ENCODE measurements at regions not wholly inside any gene's neighbourhood (a gene's known extent, or its start where the extent isn't known, plus 50 kb on each side); places are given as distances from the start of the nearest gene placed in this dataset.

- no peak for FAIRE-seq
These were observed 104.5 kb downstream of the NGF start for GRCh38 chr1:115233598-115233997.

DNA sequence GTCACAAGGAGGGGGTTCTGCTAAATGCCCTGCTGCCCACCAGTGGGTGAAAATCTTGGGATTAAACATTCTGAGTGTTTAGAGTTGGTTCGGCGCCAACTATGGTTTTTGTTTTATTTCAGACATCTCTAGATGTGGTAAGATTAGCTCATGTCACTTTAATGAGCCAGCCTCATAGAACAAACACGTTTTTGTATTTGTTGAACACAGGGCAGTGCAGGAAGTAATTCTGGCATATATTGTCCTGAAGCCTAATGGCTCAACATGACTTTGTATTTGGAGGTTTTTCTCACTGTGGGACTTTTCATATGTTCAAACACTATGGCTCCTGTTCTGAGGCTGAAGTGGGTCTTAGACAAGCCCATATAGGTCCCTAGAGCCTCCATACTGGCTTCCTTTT is 107.8 kb downstream of the NGF start:
- FAIRE-seq = no peak

GRCh38 chr1:115229016-115229415 is 109.0 kb downstream of the NGF start:
- FAIRE-seq = no peak

GRCh38 chr1:115228191-115228590 is 109.9 kb downstream of the NGF start:
- no peak for FAIRE-seq

DNA sequence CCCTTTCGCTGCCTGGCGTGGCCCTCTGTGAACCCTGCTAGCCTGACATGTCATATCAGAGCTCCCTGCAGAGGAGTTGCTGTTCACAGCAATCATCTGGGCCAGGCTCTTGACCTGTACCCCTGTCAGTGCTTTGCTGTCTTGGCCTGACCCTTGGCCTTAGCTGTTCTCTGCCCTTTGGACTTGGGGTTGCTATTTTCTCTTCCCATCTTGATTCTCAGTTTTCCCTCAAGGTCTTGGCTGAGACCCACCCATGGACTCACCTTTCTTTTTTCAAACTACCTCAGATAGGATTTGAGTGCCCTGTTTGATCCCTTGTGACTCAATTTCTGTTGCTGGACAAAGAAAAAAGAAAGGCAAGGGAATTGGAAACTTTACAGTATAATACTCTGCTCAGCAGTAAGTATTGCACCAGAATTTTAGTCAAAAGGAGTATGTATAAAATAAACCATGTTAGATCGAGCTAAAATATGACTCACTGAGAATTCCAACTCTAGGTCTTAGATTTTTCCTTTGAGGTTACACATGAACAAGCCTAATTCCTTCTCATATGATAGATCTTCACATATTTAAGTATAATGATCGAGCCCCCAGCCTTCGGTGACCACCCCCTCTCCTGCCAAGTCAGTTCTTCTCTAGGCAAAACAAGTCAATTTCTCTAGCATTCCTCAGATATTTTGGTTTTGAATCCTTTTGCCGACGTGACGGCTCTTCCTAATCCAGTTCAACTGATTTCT is 110.5 kb downstream of the NGF start:
- no peak for FAIRE-seq

GRCh38 chr1:115225993-115226685 is 111.9 kb downstream of the NGF start:
- no peak for FAIRE-seq

- FAIRE-seq = no peak
These were observed 113.4 kb downstream of the NGF start for GRCh38 chr1:115224636-115225035.

- FAIRE-seq = no peak
These were observed 115.2 kb downstream of the NGF start for GRCh38 chr1:115222616-115223402.

- no peak for FAIRE-seq
These were observed 117.4 kb downstream of the NGF start for GRCh38 chr1:115220340-115221270.

DNA sequence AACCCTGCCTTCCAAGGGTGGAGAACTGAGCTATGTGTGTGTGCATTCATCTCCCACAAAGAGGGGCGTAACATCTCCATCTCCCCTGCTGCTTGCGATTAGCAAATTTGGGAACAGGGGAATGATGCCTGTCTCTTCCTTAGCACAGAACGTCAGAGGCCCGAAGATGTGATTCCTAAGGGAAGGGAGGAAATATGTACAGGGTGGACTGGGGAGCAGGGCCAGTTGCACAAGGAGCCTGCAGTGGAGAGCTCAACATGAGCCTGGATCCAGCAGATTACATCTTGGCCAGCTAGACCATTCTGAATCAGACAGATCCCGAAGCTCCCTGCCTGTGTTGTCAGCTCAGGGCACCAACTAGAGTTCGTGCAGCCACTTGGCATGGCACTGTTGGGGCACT is 118.1 kb downstream of the NGF start:
- FAIRE-seq = no peak

GRCh38 chr1:115218699-115219098 is 119.3 kb downstream of the NGF start:
- no peak for FAIRE-seq

DNA sequence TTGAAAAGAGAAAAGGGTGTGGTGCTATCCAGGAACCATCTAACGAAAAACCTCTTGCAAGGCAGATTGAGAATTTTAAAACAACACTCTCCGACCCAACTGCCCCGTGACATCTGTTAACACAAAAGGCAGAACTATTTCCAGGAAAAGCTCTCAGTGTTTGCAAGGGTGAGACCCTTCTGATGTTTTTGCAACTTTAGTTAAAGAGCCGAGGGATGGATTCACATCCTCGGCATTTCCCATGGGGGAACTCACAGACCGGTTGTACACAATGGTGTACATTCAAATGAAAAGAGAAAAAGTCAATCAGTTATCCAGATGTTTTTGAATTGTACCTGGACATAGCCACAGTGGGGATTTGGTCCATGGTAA is 120.0 kb downstream of the NGF start:
- no peak for FAIRE-seq

GRCh38 chr1:115217150-115218033 is 120.7 kb downstream of the NGF start:
- no peak for FAIRE-seq

DNA sequence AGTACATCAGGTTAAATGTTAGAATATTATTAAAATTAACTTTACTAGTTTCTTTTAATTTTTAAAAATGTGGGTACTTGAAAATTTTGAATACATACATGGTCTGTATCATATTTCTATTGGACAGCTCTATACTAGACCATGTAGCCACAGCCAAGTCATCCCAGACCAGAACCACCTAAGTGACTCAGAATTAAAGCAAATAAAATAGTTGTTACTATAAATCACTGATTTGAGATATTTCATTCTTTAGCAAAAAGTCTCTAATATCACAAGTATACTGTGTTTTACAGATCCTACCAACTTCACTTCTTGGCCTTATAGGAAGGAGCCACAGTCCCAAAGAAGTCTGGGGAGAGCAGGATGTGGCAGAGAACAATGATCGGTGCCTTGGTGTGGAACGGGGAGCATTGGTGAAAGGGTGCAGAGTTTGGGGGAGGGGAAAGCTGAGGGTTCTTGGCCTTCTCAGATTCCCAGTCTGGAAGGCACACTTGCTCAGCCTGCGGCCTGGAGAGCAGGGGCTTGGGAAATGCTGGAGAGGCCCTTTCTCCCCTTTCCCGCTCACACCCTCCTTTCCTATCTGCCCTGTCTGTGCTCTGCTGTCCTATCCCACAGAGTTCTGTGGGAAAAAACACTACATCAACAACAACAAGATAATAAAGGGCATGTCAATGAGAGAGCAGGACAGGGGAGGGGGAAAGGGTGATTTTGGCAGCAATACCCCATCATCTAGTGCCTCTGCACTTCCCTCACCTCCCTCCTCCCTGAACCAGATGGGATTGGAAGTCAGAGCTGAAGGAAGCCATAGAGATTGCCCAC is 122.1 kb downstream of the NGF start:
- no peak for FAIRE-seq

DNA sequence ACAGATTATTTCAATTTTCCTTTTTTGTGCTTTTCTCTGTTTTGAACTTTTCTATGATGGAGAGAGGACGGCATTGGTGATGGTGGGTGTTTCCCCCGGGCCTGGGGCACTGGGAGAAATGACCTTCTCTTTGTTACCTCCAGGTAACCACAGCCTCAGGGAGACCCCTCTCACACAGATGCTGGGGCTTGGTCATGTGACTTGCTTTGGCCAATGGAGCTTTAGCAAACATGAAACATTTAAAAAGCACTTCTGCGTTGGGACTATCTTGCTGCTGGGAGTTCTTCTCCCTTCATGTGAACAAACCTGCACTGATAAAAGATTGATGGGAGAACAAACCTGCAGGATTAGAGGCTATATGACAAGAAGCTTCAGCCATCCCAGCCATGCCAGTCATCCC is 122.9 kb downstream of the NGF start:
- no peak for FAIRE-seq

DNA sequence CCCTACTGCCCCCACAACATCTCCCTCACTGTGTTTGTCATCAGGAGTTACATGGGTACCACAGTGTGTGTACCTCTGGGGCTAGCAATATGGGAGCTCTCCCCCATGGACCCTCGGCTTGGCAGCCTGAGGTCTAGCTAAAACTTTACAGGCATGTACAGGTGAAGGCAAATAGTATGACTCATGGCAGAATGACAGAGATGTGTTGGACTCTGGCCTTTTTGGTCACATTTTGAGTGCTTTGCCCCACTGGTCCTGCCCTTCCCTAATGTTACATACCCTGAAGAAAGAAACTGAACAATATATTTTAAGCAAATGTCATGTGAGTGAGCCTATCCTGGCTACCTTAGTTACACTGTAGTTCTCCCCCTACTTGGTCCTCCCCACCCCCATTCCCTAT is 124.0 kb downstream of the NGF start:
- FAIRE-seq = no peak

DNA sequence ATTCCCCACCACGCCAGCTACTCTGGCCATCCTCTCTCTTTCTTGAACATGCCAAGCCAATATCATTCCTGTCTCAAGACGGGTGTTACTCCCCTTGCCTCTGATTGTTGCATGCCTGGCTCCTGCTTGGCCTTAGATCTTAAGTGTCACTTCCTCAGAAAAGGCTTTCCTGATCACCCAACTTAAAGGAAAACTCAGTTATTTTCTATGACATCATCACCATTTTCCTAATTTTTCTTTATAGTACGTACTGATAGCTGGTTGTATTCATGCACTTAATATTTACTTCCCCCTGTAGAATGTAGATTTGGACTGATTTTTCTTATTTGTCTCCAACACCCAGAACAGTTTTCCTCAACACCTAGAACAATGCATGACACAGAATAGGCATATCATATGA is 123.8 kb upstream of the TSPAN2 start:
- no peak for FAIRE-seq

DNA sequence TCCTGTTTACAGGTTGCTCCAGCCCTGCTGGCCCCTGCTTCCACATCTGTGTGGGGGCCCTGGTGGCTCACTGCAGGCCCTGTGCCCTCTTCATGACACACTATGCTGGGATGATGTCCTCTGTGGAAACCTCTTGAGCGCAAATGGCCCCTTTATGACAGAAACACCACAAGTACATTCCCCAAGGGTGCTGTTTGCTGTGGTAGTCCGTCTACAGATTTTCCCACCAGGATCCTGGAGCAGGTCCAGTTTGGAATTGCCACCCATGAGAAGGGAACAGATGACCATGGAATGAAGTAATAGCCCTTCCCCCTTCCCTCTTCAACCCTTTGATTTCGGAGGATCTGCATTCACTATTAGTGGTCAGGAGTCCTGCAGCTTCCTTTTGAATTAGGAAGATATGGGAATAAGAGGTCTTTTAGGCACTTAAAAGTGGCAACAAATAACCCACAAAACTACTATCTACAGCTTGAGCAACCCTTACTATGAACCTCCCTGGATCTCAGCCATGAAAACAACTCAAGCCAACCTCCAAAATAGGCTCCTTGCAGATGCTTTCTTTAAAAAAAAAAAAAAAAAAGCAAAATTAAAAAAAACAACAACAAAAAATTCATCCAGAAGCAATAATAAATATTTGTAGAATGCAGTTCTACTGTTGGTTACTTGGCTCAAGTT is 121.9 kb upstream of the TSPAN2 start:
- FAIRE-seq = no peak

DNA sequence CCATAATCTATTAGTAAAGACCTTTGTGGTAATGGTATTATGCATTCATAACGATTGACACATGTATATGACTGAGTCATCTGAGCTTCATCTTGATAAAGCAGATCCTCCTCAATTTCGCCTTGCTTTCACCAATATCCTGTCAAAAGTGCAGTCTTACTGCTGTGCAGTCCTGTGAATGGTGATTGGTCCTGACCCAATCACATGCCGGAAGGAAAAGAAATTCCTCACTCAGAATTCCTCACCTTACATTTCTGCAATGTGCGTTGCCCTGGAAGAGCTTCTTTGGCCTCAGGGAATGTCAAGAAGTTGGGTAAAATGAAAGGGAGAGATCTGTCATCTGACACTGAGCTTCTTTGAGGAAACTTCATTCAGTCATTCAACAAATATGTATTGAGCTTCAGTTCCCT is 121.0 kb upstream of the TSPAN2 start:
- FAIRE-seq = no peak

GRCh38 chr1:115204513-115204912 is 115.2 kb upstream of the TSPAN2 start:
- no peak for FAIRE-seq

All from colon (tissue), 2 donors.